H9 (cell line): ENCODE measurements at regions not wholly inside any gene's neighbourhood (a gene's known extent, or its start where the extent isn't known, plus 50 kb on each side); places are given as distances from the start of the nearest gene placed in this dataset.
"Not testable (repeated sequence)": the region's sequence is repeated elsewhere in the genome, so short reads cannot be mapped to it uniquely, and the experiment has no call there.

Experiments used
- DNase-seq: peaks from one replicate; pipeline ENCODE4 v3.0.0-alpha.2; 2017
- H2AFZ ChIP-seq: one replicate; pipeline ENCODE4 v1.6.1; 2013; ENCODE audit warnings: mild to moderate bottlenecking, low read length, control low read depth, moderate library complexity
- H2AK5ac ChIP-seq: 2 replicates; pipeline ENCODE4 v1.6.1; 2013; ENCODE audit warnings: low read length, control low read depth, mixed read lengths; ENCODE audit not compliant: insufficient read length
- H2BK120ac ChIP-seq: one replicate; pipeline ENCODE4 v1.6.1; 2013; ENCODE audit warnings: low read depth, mild to moderate bottlenecking, low read length, control low read depth, inconsistent platforms; ENCODE audit not compliant: poor library complexity, severe bottlenecking
- H2BK12ac ChIP-seq: 2 replicates; pipeline ENCODE4 v1.6.1; 2013; ENCODE audit warnings: low read length, control low read depth, mixed read lengths, low read depth; ENCODE audit not compliant: insufficient read length
- H2BK15ac ChIP-seq: 2 replicates; pipeline ENCODE4 v1.6.1; 2013; ENCODE audit warnings: low read depth, low read length, control low read depth
- H2BK20ac ChIP-seq: one replicate; pipeline ENCODE4 v1.6.1; 2013; ENCODE audit warnings: low read depth, mild to moderate bottlenecking, low read length, control low read depth, inconsistent platforms; ENCODE audit not compliant: poor library complexity, severe bottlenecking
- H2BK5ac ChIP-seq: 2 replicates; pipeline ENCODE4 v1.6.1; 2013; ENCODE audit warnings: low read length, control low read depth, mixed read lengths; ENCODE audit not compliant: insufficient read length
- H3K14ac ChIP-seq: 2 replicates; pipeline ENCODE4 v1.6.1; 2013; ENCODE audit warnings: low read length, control low read depth; ENCODE audit not compliant: insufficient read depth
- H3K18ac ChIP-seq: 2 replicates; pipeline ENCODE4 v1.6.1; 2013; ENCODE audit warnings: low read depth, mild to moderate bottlenecking, mixed read lengths, low read length, control low read depth; ENCODE audit not compliant: insufficient read length
- H3K23ac ChIP-seq: 2 replicates; pipeline ENCODE4 v1.6.1; 2013; ENCODE audit warnings: low read length, control low read depth, mixed read lengths, low read depth; ENCODE audit not compliant: insufficient read length
- H3K23me2 ChIP-seq: 2 replicates; pipeline ENCODE4 v1.6.1; 2013; ENCODE audit warnings: low read depth, mild to moderate bottlenecking, mixed read lengths, low read length, control low read depth; ENCODE audit not compliant: insufficient read length, poor library complexity, severe bottlenecking
- H3K27ac ChIP-seq: 2 replicates; pipeline ENCODE4 v1.5.1; 2013; ENCODE audit warnings: low read length, control low read depth, mixed read lengths, low read depth; ENCODE audit not compliant: insufficient read length
- H3K27me3 ChIP-seq: 2 replicates; pipeline ENCODE4 v1.6.1; 2013; ENCODE audit warnings: low read length, control low read depth, inconsistent platforms; ENCODE audit not compliant: insufficient read depth
- H3K4ac ChIP-seq: 2 replicates; pipeline ENCODE4 v1.6.1; 2013; ENCODE audit warnings: low read depth, mild to moderate bottlenecking, control low read depth, inconsistent platforms, low read length, moderate library complexity
- H3K4me1 ChIP-seq: 2 replicates; pipeline ENCODE4 v1.6.1; 2013; ENCODE audit warnings: low read length, control low read depth, inconsistent platforms; ENCODE audit not compliant: insufficient read depth
- H3K4me2 ChIP-seq: 2 replicates; pipeline ENCODE4 v1.6.1; 2013; ENCODE audit warnings: low read length, control low read depth, mixed read lengths; ENCODE audit not compliant: insufficient read length, insufficient read depth
- H3K56ac ChIP-seq: 2 replicates; pipeline ENCODE4 v1.6.1; 2013; ENCODE audit warnings: low read depth, mild to moderate bottlenecking, mixed read lengths, low read length, control low read depth; ENCODE audit not compliant: insufficient read length
- H3K79me1 ChIP-seq: 2 replicates; pipeline ENCODE4 v1.6.1; 2013; ENCODE audit warnings: low read depth, mild to moderate bottlenecking, moderate library complexity, low read length, control low read depth, inconsistent platforms; ENCODE audit not compliant: insufficient read depth, poor library complexity, severe bottlenecking
- H3K79me2 ChIP-seq: 2 replicates; pipeline ENCODE4 v1.6.1; 2013; ENCODE audit warnings: low read length, control low read depth, inconsistent platforms; ENCODE audit not compliant: insufficient read depth
- H3K9ac ChIP-seq: 2 replicates; pipeline ENCODE4 v1.6.1; 2013; ENCODE audit warnings: low read length, control low read depth, mixed read lengths; ENCODE audit not compliant: insufficient read length; ENCODE audit errors: extremely low read depth
- H3K9me3 ChIP-seq: one replicate; pipeline ENCODE4 v1.6.1; 2013; ENCODE audit warnings: low read depth, low read length, inconsistent platforms; ENCODE audit not compliant: control insufficient read depth
- H3T11ph ChIP-seq: one replicate; pipeline ENCODE4 v1.6.1; 2013; ENCODE audit warnings: mild to moderate bottlenecking, low read length, control low read depth, inconsistent platforms
- H4K20me1 ChIP-seq: one replicate; pipeline ENCODE4 v1.6.1; 2013; ENCODE audit not compliant: control insufficient read depth, insufficient read length, insufficient read depth
- H4K5ac ChIP-seq: 2 replicates; pipeline ENCODE4 v1.6.1; 2013; ENCODE audit warnings: low read depth, mild to moderate bottlenecking, mixed read lengths, low read length, control low read depth; ENCODE audit not compliant: insufficient read length
- H4K8ac ChIP-seq: replicated peaks from 2 replicates; pipeline ENCODE4 v1.6.1; 2013; ENCODE audit warnings: low read length, control low read depth, mixed read lengths, low read depth; ENCODE audit not compliant: insufficient read length
- H4K91ac ChIP-seq: 2 replicates; pipeline ENCODE4 v1.6.1; 2013; ENCODE audit warnings: low read depth, mild to moderate bottlenecking, moderate library complexity, mixed read lengths, low read length, control low read depth; ENCODE audit not compliant: insufficient read length
- H3K27ac Mint-ChIP-seq, 3 experiments: 2 replicates in 2 of 3; 3 replicates in 1 of 3; pipeline ENCODE4 v1.8.0; 2020 to 2021; ENCODE audit warnings: mixed read lengths in 3 of 3, mild to moderate bottlenecking in 1 of 3, moderate library complexity in 1 of 3
- H3K27me3 Mint-ChIP-seq: 2 replicates; pipeline ENCODE4 v1.8.0; 2021; ENCODE audit warnings: low read depth, mild to moderate bottlenecking, moderate library complexity, mixed read lengths
- H3K36me3 Mint-ChIP-seq, 3 experiments: 2 replicates in 2 of 3; 3 replicates in 1 of 3; pipeline ENCODE4 v1.8.0; 2020 to 2021; ENCODE audit warnings: low read depth in 3 of 3, mixed read lengths in 3 of 3; ENCODE audit not compliant: insufficient read depth in 1 of 3
- H3K4me1 Mint-ChIP-seq, 2 experiments: 2 replicates each; pipeline ENCODE4 v1.8.0; 2020; ENCODE audit warnings: mixed read lengths in 2 of 2
- H3K4me3 Mint-ChIP-seq, 2 experiments: 2 replicates in 1 of 2; 3 replicates in 1 of 2; pipeline ENCODE4 v1.8.0; 2020 to 2021; ENCODE audit warnings: mild to moderate bottlenecking in 2 of 2, mixed read lengths in 2 of 2, moderate library complexity in 1 of 2
- H3K9me3 Mint-ChIP-seq, 2 experiments: 2 replicates in 1 of 2; 3 replicates in 1 of 2; pipeline ENCODE4 v1.8.0; 2020; ENCODE audit warnings: mild to moderate bottlenecking in 2 of 2, mixed read lengths in 2 of 2, moderate library complexity in 1 of 2
- CTCF ChIP-seq: fragments of 200-600 bp; sonication (generic); conservative IDR thresholded peaks from 3 replicates; pipeline ENCODE4 v1.8.0; 2021; ENCODE audit warnings: antibody characterized with exemption, mild to moderate bottlenecking
- WGBS: extraction: QIAGEN DNeasy Blood & Tissue Kit; methylation state at CpG from one replicate; pipeline ENCODE4 v1.1.7; 2013; ENCODE audit warnings: missing lambda C conversion rate, low lambda C conversion rate, mixed read lengths; ENCODE audit not compliant: insufficient read length; ENCODE audit errors: extremely low coverage; 5-methylcytosine and 5-hydroxymethylcytosine counted together

- H2BK5ac ChIP-seq = no peak overlapping the region
- H3K4me1 ChIP-seq = no peaks in the 10 kb centered on the region
- no peak for TF ChIP-seq CTCF
- no peak overlapping the region for H2AFZ ChIP-seq
- no peak overlapping the region for H2BK20ac ChIP-seq
- H2BK15ac ChIP-seq = no peak overlapping the region
- WGBS = no CpG with 5 or more reads among the region's 3 CpGs
- no peak overlapping the region for H3K4me3 Mint-ChIP-seq
- H3K4ac ChIP-seq = no peak overlapping the region
- no peaks in the 10 kb centered on the region for H3K79me2 ChIP-seq
- H3K27ac ChIP-seq = no peak overlapping the region
- no peak overlapping the region for H2BK120ac ChIP-seq
- H4K91ac ChIP-seq = no peak overlapping the region
- no peak overlapping the region for H2AK5ac ChIP-seq
- no peaks in the 10 kb centered on the region for H3K23me2 ChIP-seq
- no peak overlapping the region for H4K8ac ChIP-seq
- no peak overlapping the region for H3K14ac ChIP-seq
- H3K9me3 ChIP-seq = no peaks in the 10 kb centered on the region
- H3K79me1 ChIP-seq = no peaks in the 10 kb centered on the region
- H3K27me3 ChIP-seq = no peaks in the 10 kb centered on the region
- peaks cover 0 to 3% of the 10 kb centered on the region in 2 experiments; a peak in 2 of 5 replicates for H3K9me3 Mint-ChIP-seq
- no peak overlapping the region for H3K4me2 ChIP-seq
- H2BK12ac ChIP-seq = no peak overlapping the region
- no peak overlapping the region for H3K9ac ChIP-seq
- no peak overlapping the region for H3T11ph ChIP-seq
- H4K5ac ChIP-seq = no peak overlapping the region
- no peak overlapping the region for H3K23ac ChIP-seq
- no peak overlapping the region for H3K56ac ChIP-seq
- no peak for DNase-seq
- H4K20me1 ChIP-seq = no peaks in the 10 kb centered on the region
- no peaks in the 10 kb centered on the region for H3K36me3 Mint-ChIP-seq
- H3K18ac ChIP-seq = no peak overlapping the region
- no peaks in the 10 kb centered on the region; the same call in 1 of the 2 replicates for H3K27me3 Mint-ChIP-seq
- H3K27ac Mint-ChIP-seq = no peak overlapping the region
- peaks cover 4 to 6% of the 10 kb centered on the region in 2 experiments; a peak in 3 of 4 replicates for H3K4me1 Mint-ChIP-seq
Observed at GRCh38 chr10:121393522-121393921, 204.7 kb downstream of the FGFR2 start.

- not testable (repeated sequence) for H3K79me1 ChIP-seq, H3K27me3 Mint-ChIP-seq, H3T11ph ChIP-seq, H4K5ac ChIP-seq, H3K14ac ChIP-seq, H2BK12ac ChIP-seq, H3K9ac ChIP-seq, H2BK15ac ChIP-seq, DNase-seq, H2BK20ac ChIP-seq, H2BK5ac ChIP-seq, H3K4me1 ChIP-seq, H2BK120ac ChIP-seq, H3K27me3 ChIP-seq, H3K4me2 ChIP-seq, H4K91ac ChIP-seq, H3K27ac ChIP-seq, H3K9me3 Mint-ChIP-seq, H3K4me3 Mint-ChIP-seq, H2AK5ac ChIP-seq, H4K20me1 ChIP-seq, H3K4me1 Mint-ChIP-seq, H3K36me3 Mint-ChIP-seq, H3K27ac Mint-ChIP-seq, H3K23me2 ChIP-seq, H4K8ac ChIP-seq, H3K18ac ChIP-seq, H2AFZ ChIP-seq, H3K4ac ChIP-seq, H3K56ac ChIP-seq, H3K79me2 ChIP-seq, H3K9me3 ChIP-seq, H3K23ac ChIP-seq
- no CpG with 5 or more reads among the region's 4 CpGs for WGBS
Observed at GRCh38 chr10:121400507-121400906, 197.7 kb downstream of the FGFR2 start.
